ENCODE measurements at regions not wholly inside any gene's neighbourhood (a gene's known extent, or its start where the extent isn't known, plus 50 kb on each side); places are given as distances from the start of the nearest gene placed in this dataset.

GRCh38 chr11:116126562-116126961 lies 622.3 kb upstream of the CADM1 start:
- Histone ChIP-seq H3K79me2 (ENCODE audit: low read length) (no peaks in the 10 kb centered on the region), H3K4me3 (ENCODE audit: low read length) (no peak overlapping the region), H3K36me3 (replicated peaks; ENCODE audit: low read depth, low read length) (no peaks in the 10 kb centered on the region), H3K27ac (ENCODE audit: low read length) (no peak overlapping the region), H3K27me3 (ENCODE audit: low read depth, low read length) (peaks cover 3% of the 10 kb centered on the region; the same call in 1 of the 2 replicates), H3K9me3 (ENCODE audit: insufficient read depth, low read length) (no peaks in the 10 kb centered on the region), H3K4me1 (ENCODE audit: low read length) (peaks cover 6% of the 10 kb centered on the region), H2AFZ (ENCODE audit: low read depth, low read length) (no peak overlapping the region), H3K9ac (ENCODE audit: low read length) (no peak overlapping the region), H4K20me1 (ENCODE audit: insufficient read depth, low read length) (no peaks in the 10 kb centered on the region), H3K4me2 (ENCODE audit: low read length) (no peak overlapping the region)
- TF ChIP-seq EZH2phosphoT487 (IDR thresholded peaks at IDR 0.05; ENCODE audit: low read depth), result no peak
- TF ChIP-seq, protein P1, sequence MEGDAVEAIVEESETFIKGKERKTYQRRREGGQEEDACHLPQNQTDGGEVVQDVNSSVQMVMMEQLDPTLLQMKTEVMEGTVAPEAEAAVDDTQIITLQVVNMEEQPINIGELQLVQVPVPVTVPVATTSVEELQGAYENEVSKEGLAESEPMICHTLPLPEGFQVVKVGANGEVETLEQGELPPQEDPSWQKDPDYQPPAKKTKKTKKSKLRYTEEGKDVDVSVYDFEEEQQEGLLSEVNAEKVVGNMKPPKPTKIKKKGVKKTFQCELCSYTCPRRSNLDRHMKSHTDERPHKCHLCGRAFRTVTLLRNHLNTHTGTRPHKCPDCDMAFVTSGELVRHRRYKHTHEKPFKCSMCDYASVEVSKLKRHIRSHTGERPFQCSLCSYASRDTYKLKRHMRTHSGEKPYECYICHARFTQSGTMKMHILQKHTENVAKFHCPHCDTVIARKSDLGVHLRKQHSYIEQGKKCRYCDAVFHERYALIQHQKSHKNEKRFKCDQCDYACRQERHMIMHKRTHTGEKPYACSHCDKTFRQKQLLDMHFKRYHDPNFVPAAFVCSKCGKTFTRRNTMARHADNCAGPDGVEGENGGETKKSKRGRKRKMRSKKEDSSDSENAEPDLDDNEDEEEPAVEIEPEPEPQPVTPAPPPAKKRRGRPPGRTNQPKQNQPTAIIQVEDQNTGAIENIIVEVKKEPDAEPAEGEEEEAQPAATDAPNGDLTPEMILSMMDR (IDR thresholded peaks at IDR 0.05; ENCODE audit: low read depth, low read length), result no peak

DNA sequence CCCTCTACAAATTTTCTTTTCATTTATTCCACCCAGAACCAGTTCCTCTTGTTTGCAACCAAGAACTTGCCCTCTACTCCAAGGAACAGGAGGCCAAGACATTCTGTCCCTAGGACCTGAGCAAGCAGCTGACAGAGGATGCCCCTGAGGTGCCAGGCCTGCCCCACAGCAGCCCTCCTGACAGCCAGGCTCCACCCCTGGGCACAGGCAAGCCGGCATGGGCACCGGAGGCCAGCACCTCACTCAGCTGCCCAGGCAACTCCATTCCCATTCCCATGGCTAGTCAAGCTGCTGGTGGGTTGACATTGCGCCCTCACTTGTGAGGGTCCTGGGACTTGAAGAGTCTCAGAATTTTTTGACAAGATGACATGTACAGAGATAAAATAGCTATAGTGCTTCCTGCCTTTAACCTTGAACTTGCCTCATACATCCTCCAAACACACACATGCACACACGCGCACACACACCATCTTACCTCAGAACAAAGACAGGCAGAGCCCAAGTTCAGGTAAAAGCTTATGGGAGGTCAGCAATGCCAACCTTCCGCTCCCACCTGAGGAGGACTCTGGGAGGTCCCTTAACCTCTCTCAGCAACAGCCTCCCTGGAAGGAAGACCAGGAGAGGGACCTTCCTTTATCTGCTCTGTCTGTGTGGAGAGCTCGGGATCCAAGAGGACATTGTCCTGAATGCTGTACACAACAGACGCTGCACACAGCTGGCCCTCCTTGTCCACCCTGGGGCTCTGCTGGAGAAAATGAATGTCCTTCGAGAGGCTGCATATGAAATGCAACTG lies 620.9 kb upstream of the CADM1 start:
- no peaks in the 10 kb centered on the region for H3K36me3 ChIP-seq (replicated peaks; ENCODE audit: low read depth, low read length)
- peaks cover 3% of the 10 kb centered on the region; the same call in 1 of the 2 replicates for H3K27me3 ChIP-seq (ENCODE audit: low read depth, low read length)
- peaks cover 6% of the 10 kb centered on the region for H3K4me1 ChIP-seq (ENCODE audit: low read length)
- H3K27ac ChIP-seq (ENCODE audit: low read length), result no peak overlapping the region
- H2AFZ ChIP-seq (ENCODE audit: low read depth, low read length), result no peak overlapping the region
- no peak overlapping the region for H3K9ac ChIP-seq (ENCODE audit: low read length)
- no peaks in the 10 kb centered on the region for H3K9me3 ChIP-seq (ENCODE audit: insufficient read depth, low read length)
- no peaks in the 10 kb centered on the region for H3K79me2 ChIP-seq (ENCODE audit: low read length)
- no peaks in the 10 kb centered on the region for H4K20me1 ChIP-seq (ENCODE audit: insufficient read depth, low read length)
- no peak overlapping the region for H3K4me2 ChIP-seq (ENCODE audit: low read length)
- TF ChIP-seq, protein P1 (IDR thresholded peaks at IDR 0.05; ENCODE audit: low read depth, low read length), result no peak
- no peak for TF ChIP-seq EZH2phosphoT487 (IDR thresholded peaks at IDR 0.05; ENCODE audit: low read depth)
- no peak overlapping the region for H3K4me3 ChIP-seq (ENCODE audit: low read length)

DNA sequence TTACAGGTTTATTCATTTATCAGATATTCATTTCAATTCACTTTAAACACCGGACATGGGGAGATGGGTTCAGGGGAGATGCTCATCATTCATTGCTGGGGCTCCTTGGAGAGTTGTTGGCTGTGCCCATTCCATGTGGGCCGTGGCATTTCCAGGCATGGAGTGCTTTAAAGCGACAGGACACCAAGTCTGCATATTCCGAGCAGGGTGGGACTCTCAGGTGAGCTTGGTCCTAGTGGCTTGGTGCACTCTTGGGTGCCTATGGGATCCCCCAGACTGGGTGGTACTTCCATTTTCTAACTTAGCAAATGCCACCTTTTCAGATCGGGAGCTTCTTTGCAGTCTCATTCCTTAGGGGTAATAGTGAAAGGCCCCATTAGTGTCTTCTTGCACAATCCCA lies 619.5 kb upstream of the CADM1 start:
- H3K4me2 ChIP-seq (ENCODE audit: low read length), result no peak overlapping the region
- H2AFZ ChIP-seq (ENCODE audit: low read depth, low read length), result no peak overlapping the region
- H4K20me1 ChIP-seq (ENCODE audit: insufficient read depth, low read length), result no peaks in the 10 kb centered on the region
- peaks cover 2% of the 10 kb centered on the region; the same call in 1 of the 2 replicates for H3K27me3 ChIP-seq (ENCODE audit: low read depth, low read length)
- H3K4me1 ChIP-seq (ENCODE audit: low read length), result peaks cover 6% of the 10 kb centered on the region
- TF ChIP-seq, protein P1 (IDR thresholded peaks at IDR 0.05; ENCODE audit: low read depth, low read length), result no peak
- no peak for TF ChIP-seq EZH2phosphoT487 (IDR thresholded peaks at IDR 0.05; ENCODE audit: low read depth)
- no peaks in the 10 kb centered on the region for H3K79me2 ChIP-seq (ENCODE audit: low read length)
- no peak overlapping the region for H3K27ac ChIP-seq (ENCODE audit: low read length)
- H3K36me3 ChIP-seq (replicated peaks; ENCODE audit: low read depth, low read length), result no peaks in the 10 kb centered on the region
- no peaks in the 10 kb centered on the region for H3K9me3 ChIP-seq (ENCODE audit: insufficient read depth, low read length)
- no peak overlapping the region for H3K4me3 ChIP-seq (ENCODE audit: low read length)
- no peak overlapping the region for H3K9ac ChIP-seq (ENCODE audit: low read length)

DNA sequence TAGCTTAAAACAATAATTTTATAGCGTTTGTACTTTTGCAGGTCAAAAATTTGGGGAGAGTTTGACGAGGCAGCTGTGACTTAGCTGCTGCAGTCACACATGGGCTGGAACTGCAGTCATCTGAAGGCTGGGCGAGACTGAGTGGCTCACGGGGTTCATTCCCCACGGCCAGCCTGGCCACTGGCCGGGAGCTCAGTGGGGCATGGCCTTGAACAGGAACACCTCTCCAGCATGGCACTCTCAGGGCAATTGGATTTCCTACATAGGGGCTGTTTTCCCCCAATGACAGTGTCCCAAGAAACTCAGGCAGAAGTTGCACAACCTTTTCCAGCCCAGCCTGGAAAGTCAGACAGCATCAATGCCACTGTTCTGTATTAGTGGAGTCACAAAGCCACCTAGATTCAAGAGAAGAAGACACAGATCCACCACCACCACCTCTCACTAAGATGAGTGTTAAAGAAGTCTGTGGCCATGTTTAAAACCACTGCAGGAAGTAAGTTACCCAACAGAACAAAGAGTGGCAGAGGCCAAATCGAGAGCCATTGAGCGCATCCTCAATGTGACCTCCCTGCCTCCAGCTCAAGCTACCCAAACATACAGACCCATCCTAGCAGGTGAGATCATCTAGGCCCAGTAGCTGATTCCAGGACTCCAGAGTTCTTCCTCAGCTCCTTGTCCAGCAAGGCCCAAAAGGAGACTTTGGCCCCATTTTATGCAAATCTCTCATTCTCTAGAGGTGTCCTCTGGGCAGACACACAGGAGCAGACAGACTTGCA lies 618.7 kb upstream of the CADM1 start:
- Histone ChIP-seq H3K27me3 (ENCODE audit: low read depth, low read length) (peaks cover 3% of the 10 kb centered on the region; the same call in 1 of the 2 replicates), H3K27ac (ENCODE audit: low read length) (no peak overlapping the region), H3K79me2 (ENCODE audit: low read length) (no peaks in the 10 kb centered on the region), H4K20me1 (ENCODE audit: insufficient read depth, low read length) (no peaks in the 10 kb centered on the region), H3K4me1 (ENCODE audit: low read length) (peaks cover 6% of the 10 kb centered on the region), H3K36me3 (replicated peaks; ENCODE audit: low read depth, low read length) (no peaks in the 10 kb centered on the region), H3K9me3 (ENCODE audit: insufficient read depth, low read length) (no peaks in the 10 kb centered on the region), H3K4me2 (ENCODE audit: low read length) (no peak overlapping the region), H3K4me3 (ENCODE audit: low read length) (no peak overlapping the region), H3K9ac (ENCODE audit: low read length) (no peak overlapping the region), H2AFZ (ENCODE audit: low read depth, low read length) (no peak overlapping the region)
- TF ChIP-seq, protein P1 (IDR thresholded peaks at IDR 0.05; ENCODE audit: low read depth, low read length), result no peak
- no peak for TF ChIP-seq EZH2phosphoT487 (IDR thresholded peaks at IDR 0.05; ENCODE audit: low read depth)

Measured in OCI-LY3 (cell line).